Erythroblast (primary cell): ENCODE measurements at regions not wholly inside any gene's neighbourhood (a gene's known extent, or its start where the extent isn't known, plus 50 kb on each side); places are given as distances from the start of the nearest gene placed in this dataset.

Experiments used
- GATA1 ChIP-seq: IDR thresholded peaks from 2 replicates; pipeline ENCODE4 v1.6.1; 2011; ENCODE audit warnings: low read depth, mild to moderate bottlenecking, control low read depth, low read length, moderate library complexity
- POLR2A ChIP-seq: IDR thresholded peaks from 2 replicates; pipeline ENCODE4 v1.6.1; 2011; ENCODE audit warnings: mild to moderate bottlenecking, low read length

GRCh38 chr2:136175466-136175865, 57.5 kb upstream of the CXCR4 start:
- no peak for TF ChIP-seq POLR2A
- no peak for TF ChIP-seq GATA1
